ENCODE measurements at regions not wholly inside any gene's neighbourhood (a gene's known extent, or its start where the extent isn't known, plus 50 kb on each side); places are given as distances from the start of the nearest gene placed in this dataset.

DNA sequence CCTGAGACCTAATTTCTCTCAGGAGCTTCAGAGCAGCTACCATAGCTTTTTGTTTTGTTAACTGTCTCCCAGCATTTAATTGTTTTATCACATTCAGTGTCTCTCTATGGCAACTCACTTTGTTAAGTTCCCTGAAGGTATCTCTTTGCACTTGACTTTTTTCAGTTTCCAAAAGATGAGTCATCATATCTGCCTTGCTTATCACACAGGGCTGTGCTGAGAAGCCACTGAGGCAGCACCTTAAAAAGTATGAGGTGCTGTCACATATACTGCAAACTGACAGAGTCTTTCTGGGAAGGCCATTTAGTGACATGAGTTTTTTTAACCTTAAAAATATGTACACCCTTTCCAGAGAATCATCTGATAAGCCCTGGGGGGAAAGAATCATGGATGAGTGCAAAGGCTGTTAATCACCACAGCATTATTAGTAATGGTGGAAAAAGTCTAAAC, 56.8 kb downstream of the PPP1R3C start:
- DNase-seq: no peak

DNA sequence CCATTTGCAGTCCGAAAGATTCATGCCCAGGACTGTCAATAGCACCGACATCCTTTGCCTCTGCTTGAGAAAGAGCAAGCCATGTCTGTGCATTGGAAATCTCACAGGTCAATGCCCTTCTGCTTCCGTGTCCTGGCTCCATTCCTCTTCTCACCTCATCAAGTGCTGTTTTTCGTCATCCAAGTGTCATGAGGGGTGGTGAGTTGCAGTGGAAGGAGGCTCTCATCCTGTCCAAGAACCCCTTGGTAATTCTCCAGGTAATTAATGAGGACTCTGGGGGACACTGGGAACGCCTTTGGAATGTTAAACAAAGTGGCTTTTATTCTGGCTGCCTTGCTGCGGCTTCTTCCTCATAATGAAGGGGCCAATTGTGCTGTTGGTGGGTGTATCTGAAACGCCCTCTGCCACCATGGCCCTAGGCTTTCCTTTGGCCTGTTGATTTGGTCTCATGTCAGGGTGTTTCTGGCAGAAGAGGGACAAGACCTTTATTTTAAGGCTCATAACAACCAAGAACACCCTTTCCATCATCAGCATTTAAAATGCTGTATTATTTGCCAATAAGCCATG, 57.7 kb downstream of the PPP1R3C start:
- DNase-seq: no peak

DNA sequence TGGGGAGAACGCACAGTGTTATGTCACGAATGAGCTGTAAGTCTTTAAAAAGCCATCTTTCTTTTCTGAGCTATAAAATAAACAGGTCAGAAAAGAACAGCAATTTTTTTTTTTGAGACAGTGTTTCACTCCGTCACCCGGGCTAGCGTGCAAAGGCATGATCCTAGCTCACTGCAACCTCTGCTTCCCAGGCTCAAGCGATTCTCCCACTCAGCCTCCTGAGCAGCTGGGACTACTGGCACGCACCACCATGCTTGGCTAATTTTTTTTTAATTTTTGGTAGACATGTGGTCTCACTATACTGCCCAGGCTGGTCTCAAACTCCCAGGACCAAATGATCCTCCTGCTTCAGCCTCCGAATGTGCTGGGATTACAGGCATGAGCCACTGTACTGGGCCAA, 58.6 kb downstream of the PPP1R3C start:
- DNase-seq: no peak

DNA sequence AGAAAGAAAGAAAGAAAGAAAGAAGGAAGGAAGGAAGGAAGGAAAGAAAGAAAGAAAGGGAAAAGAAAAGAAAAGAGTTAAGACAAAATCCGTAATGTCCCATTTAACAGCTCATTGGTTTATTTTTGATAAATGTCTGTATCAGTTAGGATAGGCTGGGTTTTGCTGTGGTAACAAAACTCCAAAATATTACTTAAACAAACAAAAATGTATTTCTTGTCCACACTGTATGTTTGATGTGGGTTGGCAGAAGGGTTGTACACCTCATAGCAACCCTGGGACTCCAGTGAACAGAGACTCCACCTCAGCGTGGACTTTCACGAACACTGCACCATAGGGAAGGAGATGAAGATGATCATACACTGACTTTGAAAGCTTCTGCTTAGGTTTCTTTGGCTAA, 59.6 kb downstream of the PPP1R3C start:
- DNase-seq: no peak

DNA sequence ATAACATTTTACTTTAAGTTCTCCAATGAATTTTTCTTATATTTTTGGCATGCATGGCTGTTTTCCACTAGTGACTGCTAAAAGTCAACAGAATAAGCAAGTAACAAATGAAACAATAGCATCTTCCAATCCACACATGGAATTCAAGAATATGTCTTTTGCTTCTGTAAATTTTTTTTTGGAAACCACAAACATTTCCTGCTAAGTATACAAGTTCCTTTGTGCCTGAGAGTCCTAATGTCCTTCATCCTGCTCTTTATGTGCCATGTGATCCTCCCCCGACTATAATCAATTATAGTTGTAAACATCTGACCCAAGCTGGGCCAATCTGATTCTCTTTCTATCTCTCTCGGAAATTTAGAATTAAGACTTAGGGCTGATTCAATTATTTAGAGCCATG, 61.2 kb downstream of the PPP1R3C start:
- DNase-seq: peak; percentile 27

DNA sequence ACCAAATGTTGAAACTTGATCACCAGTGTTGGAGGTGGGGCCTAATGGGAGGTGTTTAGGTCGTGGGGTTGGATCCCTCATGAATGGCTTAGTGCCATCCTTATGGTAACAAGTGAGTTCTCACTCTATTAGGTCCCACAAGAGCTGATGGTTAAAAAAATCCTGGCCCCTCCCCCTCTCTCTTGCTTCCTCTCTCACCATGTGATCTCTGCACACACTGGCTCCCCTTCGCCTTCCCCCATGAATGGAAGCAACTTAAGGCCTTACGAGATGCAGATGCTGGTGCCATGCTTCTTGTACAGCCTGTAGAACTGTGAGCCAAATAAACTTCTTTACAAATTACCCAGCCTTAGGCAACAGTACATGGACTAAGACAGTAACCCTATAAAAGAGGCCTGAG, 62.7 kb downstream of the PPP1R3C start:
- no peak for DNase-seq

DNA sequence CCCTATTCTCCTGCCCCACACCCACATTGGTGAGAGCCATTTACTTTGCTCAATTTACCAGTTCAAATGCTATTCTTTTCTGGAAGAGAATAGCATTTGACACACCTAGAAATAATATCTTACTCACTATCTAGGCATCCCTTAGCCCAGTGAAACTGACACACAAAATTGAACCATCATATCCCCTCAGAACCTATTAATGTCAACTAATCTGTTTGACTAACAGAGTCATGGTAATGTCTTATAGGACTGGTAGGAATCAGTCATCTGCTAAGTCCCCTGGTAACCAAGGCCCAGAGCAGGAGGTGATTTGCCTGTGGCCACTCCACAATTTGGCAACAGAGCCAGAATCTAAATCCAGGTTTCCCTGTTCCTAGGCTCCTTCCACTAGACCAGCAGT, 63.3 kb downstream of the PPP1R3C start:
- no peak for DNase-seq

DNA sequence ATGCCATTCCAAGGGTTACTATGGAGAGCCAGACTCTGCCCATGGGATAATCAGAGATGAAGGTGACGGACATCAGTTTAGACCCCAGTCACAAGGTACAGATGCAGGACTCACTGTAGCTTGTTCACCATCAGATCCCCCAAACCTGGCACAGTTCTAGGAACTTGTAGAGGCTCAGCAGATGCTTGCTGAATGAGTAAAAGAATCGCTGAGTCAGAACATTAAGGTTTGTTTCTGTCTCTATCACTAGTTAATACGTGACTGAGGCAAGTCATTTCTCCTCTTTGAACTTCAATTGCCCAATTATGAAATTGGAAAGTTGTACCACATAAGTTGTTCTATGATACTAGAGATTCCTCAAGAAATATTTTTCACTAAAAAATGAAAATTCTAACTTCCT, 65.1 kb downstream of the PPP1R3C start:
- peak; percentile 36 for DNase-seq

DNA sequence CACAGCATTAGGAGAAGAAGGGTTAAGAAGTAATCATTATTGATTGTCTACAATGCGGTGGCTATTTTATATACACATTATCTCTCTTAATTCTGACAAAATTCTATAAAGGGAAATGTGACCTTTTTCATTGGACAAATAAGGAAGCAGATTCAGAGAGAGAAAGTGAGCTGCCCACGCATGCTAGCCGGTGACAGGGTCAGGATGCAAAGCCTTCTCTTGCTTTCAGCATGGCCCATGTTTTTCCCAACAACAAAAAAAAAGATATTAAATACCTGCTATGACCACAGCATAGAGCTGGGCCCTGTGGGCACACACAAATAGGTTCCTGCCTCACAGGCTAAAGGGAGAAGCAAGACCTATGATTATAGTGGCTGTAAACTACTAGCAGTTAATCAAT, 66.8 kb downstream of the PPP1R3C start:
- DNase-seq: no peak

DNA sequence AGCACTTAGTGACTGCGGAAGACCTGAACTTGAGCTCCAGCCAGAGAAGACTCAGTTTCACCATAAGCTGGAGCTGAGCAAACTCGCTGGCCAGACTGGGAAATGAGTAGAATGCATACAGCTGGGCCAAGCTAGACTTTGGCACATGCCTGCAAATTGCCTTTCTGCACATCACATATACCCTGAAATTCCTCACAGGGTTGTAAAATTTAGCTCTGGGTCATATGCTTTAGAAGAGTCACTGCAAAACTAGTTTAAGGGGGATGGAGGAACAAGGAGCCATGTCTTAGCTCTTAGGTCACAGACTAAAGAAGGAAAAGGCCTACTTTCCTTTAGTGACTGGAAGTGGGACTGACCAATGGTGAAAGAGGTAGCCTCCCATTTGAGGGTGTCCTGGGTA, 67.6 kb downstream of the PPP1R3C start:
- no peak for DNase-seq

DNA sequence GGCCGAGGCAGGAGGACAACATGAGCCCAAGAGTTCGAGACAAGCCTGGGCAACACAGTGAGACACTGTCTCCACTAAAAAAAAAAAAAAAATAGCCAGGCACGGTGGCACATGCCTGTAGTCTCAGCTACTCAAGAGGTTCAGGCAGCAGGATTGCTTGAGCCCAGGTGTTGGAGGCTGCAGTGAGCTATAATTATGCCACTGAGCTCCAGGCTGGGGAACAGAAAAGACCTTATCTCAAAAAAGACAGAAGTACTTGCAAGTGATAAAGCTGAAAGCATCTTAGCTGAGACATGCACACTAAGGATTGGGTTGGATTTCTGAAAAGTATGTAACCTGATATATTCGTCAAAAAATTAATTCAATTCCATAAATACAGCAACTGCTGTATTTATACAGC, 68.4 kb downstream of the PPP1R3C start:
- no peak for DNase-seq

All from fibroblast of skin of abdomen (primary cell).